NOMO-1 treated with DMSO at 0.1 percent for 48 hours (cell line): ENCODE measurements at regions not wholly inside any gene's neighbourhood (a gene's known extent, or its start where the extent isn't known, plus 50 kb on each side); places are given as distances from the start of the nearest gene placed in this dataset.

Experiments
- DNase-seq: peaks from one replicate; lab custom pipeline; 2025; ENCODE audit not compliant: unreplicated experiment; lab: John Stamatoyannopoulos, UW

GRCh38 chr21:28754127-28754611, 238.5 kb downstream of the LTN1 start:
- no peak for DNase-seq

- no peak for DNase-seq
These were observed 240.5 kb downstream of the LTN1 start for GRCh38 chr21:28752131-28752530.

- DNase-seq: no peak
These were observed 241.5 kb downstream of the LTN1 start for GRCh38 chr21:28751176-28751575.

GRCh38 chr21:28750565-28750964, 242.1 kb downstream of the LTN1 start:
- no peak for DNase-seq

- DNase-seq: no peak
These were observed 243.1 kb downstream of the LTN1 start for GRCh38 chr21:28749536-28749935.

- no peak for DNase-seq
These were observed 245.2 kb downstream of the LTN1 start for GRCh38 chr21:28747464-28747863.

- DNase-seq: no peak
These were observed 246.5 kb downstream of the LTN1 start for GRCh38 chr21:28746166-28746565.

- peak; percentile 72 for DNase-seq
These were observed 247.3 kb downstream of the LTN1 start for GRCh38 chr21:28745131-28746016.

- no peak for DNase-seq
These were observed 249.0 kb downstream of the LTN1 start for GRCh38 chr21:28743723-28744122.

GRCh38 chr21:28742527-28742926, 250.2 kb downstream of the LTN1 start:
- no peak for DNase-seq

GRCh38 chr21:28740125-28740524, 252.6 kb downstream of the LTN1 start:
- DNase-seq: no peak

GRCh38 chr21:28738882-28739281, 253.8 kb downstream of the LTN1 start:
- DNase-seq: no peak

- no peak for DNase-seq
These were observed 254.3 kb downstream of the LTN1 start for GRCh38 chr21:28738420-28738704.

- no peak for DNase-seq
These were observed 254.8 kb downstream of the LTN1 start for GRCh38 chr21:28737674-28738419.

- DNase-seq: no peak
These were observed 258.0 kb downstream of the LTN1 start for GRCh38 chr21:28734522-28735175.

- DNase-seq: no peak
These were observed 260.9 kb downstream of the LTN1 start for GRCh38 chr21:28731700-28732321.

- DNase-seq: no peak
These were observed 262.8 kb downstream of the LTN1 start for GRCh38 chr21:28729887-28730286.

- DNase-seq: no peak
These were observed 264.9 kb downstream of the LTN1 start for GRCh38 chr21:28727809-28728208.

- no peak for DNase-seq
These were observed 267.3 kb downstream of the LTN1 start for GRCh38 chr21:28725396-28725795.

GRCh38 chr21:28723646-28724045, 269.0 kb downstream of the LTN1 start:
- peak; percentile 34 for DNase-seq

GRCh38 chr21:28719723-28720122, 273.0 kb downstream of the LTN1 start:
- no peak for DNase-seq
